ENCODE measurements at regions not wholly inside any gene's neighbourhood (a gene's known extent, or its start where the extent isn't known, plus 50 kb on each side); places are given as distances from the start of the nearest gene placed in this dataset.

- peaks cover 2 to 9% (median 7%) of the 10 kb centered on the region in 3 experiments; a peak in 6 of 7 replicates for H3K36me3 Mint-ChIP-seq (ENCODE audit: insufficient read depth in 1 of 3, low read depth in 3 of 3)
- no peak for DNase-seq
- H3K79me2 ChIP-seq (ENCODE audit: insufficient read depth, low read length): no peaks in the 10 kb centered on the region
- no peak overlapping the region for H2BK12ac ChIP-seq (ENCODE audit: insufficient read length, low read depth, low read length)
- H3K4me1 Mint-ChIP-seq: peaks cover 0 to 3% of the 10 kb centered on the region in 2 experiments; a peak in 1 of 4 replicates
- no peak overlapping the region for H2BK120ac ChIP-seq (ENCODE audit: low read depth, low read length, poor library complexity, severe bottlenecking)
- WGBS (ENCODE audit: extremely low coverage, insufficient read length, low lambda C conversion rate): no CpG with 5 or more reads among the region's 9 CpGs
- H3K27me3 ChIP-seq (ENCODE audit: insufficient read depth, low read length): no peaks in the 10 kb centered on the region
- H2BK5ac ChIP-seq (ENCODE audit: insufficient read length, low read length): no peak overlapping the region
- no peak overlapping the region for H3K27ac ChIP-seq (ENCODE audit: insufficient read length, low read depth, low read length)
- no peak overlapping the region for H3T11ph ChIP-seq (ENCODE audit: low read length)
- no peak overlapping the region for H3K23ac ChIP-seq (ENCODE audit: insufficient read length, low read depth, low read length)
- H2BK20ac ChIP-seq (ENCODE audit: low read depth, low read length, poor library complexity, severe bottlenecking): no peak overlapping the region
- no peak overlapping the region for H3K14ac ChIP-seq (ENCODE audit: insufficient read depth, low read length)
- no peak overlapping the region for H2AK5ac ChIP-seq (ENCODE audit: insufficient read length, low read length)
- H3K9me3 ChIP-seq (ENCODE audit: control insufficient read depth, low read depth, low read length): no peaks in the 10 kb centered on the region
- H2AFZ ChIP-seq (ENCODE audit: low read length): no peak overlapping the region
- no peak overlapping the region for H2BK15ac ChIP-seq (ENCODE audit: low read depth, low read length)
- H3K23me2 ChIP-seq (ENCODE audit: insufficient read length, low read depth, low read length, poor library complexity, severe bottlenecking): no peaks in the 10 kb centered on the region
- no peak overlapping the region for H4K5ac ChIP-seq (ENCODE audit: insufficient read length, low read depth, low read length)
- H4K20me1 ChIP-seq (ENCODE audit: control insufficient read depth, insufficient read depth, insufficient read length): no peaks in the 10 kb centered on the region
- H3K4ac ChIP-seq (ENCODE audit: low read depth, low read length): no peak overlapping the region
- peak overlapping the region in 1 of 3 experiments; percentile 31; a peak in 1 of 7 replicates for H3K27ac Mint-ChIP-seq
- no peaks in the 10 kb centered on the region for H3K4me1 ChIP-seq (ENCODE audit: insufficient read depth, low read length)
- H3K79me1 ChIP-seq (ENCODE audit: insufficient read depth, low read depth, low read length, poor library complexity, severe bottlenecking): no peaks in the 10 kb centered on the region
- H4K8ac ChIP-seq (replicated peaks; ENCODE audit: insufficient read length, low read depth, low read length): no peak overlapping the region
- H3K18ac ChIP-seq (ENCODE audit: insufficient read length, low read depth, low read length): no peak overlapping the region
- H3K4me2 ChIP-seq (ENCODE audit: insufficient read depth, insufficient read length, low read length): no peak overlapping the region
- TF ChIP-seq CTCF (conservative IDR thresholded peaks at IDR 0.05): no peak
- H4K91ac ChIP-seq (ENCODE audit: insufficient read length, low read depth, low read length): no peak overlapping the region
- no peak overlapping the region for H3K9ac ChIP-seq (ENCODE audit: extremely low read depth, insufficient read length, low read length)
- H3K4me3 Mint-ChIP-seq: no peak overlapping the region
- peaks cover 10% of the 10 kb centered on the region for H3K27me3 Mint-ChIP-seq (ENCODE audit: low read depth)
- H3K56ac ChIP-seq (ENCODE audit: insufficient read length, low read depth, low read length): no peak overlapping the region
- H3K9me3 Mint-ChIP-seq: peaks cover 10 to 12% of the 10 kb centered on the region in 2 experiments
These were observed 124.7 kb downstream of the SYF2 start for GRCh38 chr1:25107643-25108010.

Measured in H9 (cell line).